Vagina (tissue), 2 donors: ENCODE measurements at regions not wholly inside any gene's neighbourhood (a gene's known extent, or its start where the extent isn't known, plus 50 kb on each side); places are given as distances from the start of the nearest gene placed in this dataset.
"Not testable (repeated sequence)": the region's sequence is repeated elsewhere in the genome, so short reads cannot be mapped to it uniquely, and the experiment has no call there.

ENCODE experiments used
- DNase-seq, 2 donors: peaks; one replicate each; pipeline ENCODE4 v3.0.0-alpha.2; 2017; ENCODE audit errors: extremely low spot score in 2 of 2
- H3K27ac ChIP-seq: fragments of 200-600 bp; sonication (generic); one replicate; pipeline ENCODE4 v1.5.1; 2019
- H3K27me3 ChIP-seq: fragments of 200-600 bp; sonication (generic); one replicate; pipeline ENCODE4 v1.5.1; 2019
- H3K36me3 ChIP-seq, 2 donors: fragments of 200-600 bp; sonication (generic); one replicate each; pipeline ENCODE4 v1.5.1; 2017 to 2019
- H3K4me1 ChIP-seq: fragments of 200-600 bp; sonication (generic); one replicate; pipeline ENCODE4 v1.5.1; 2019
- H3K4me3 ChIP-seq, 2 donors: fragments of 200-600 bp; sonication (generic); 1 replicate in 1 of 2; 2 replicates in 1 of 2; pipeline ENCODE4 v1.5.1; 2016 to 2019
- H3K9me3 ChIP-seq: fragments of 200-600 bp; sonication (generic); one replicate; pipeline ENCODE4 v1.5.1; 2019
- POLR2A ChIP-seq, 2 donors: fragments of 450-650 bp; IDR thresholded peaks; one replicate each; pipeline ENCODE4 v1.6.1; 2017; ENCODE audit warnings: antibody characterized with exemption in 2 of 2, mild to moderate bottlenecking in 2 of 2, moderate library complexity in 2 of 2
- POLR2AphosphoS5 ChIP-seq, 2 donors: sonication (generic); formaldehyde crosslinking; IDR thresholded peaks; one replicate each; pipeline ENCODE4 v1.9.0; 2017; ENCODE audit warnings: antibody characterized with exemption in 2 of 2, mild to moderate bottlenecking in 2 of 2, low read depth in 1 of 2; ENCODE audit not compliant: insufficient read depth in 1 of 2
- intact Hi-C: fragments of 100-400 bp; cut with DNase I; formaldehyde crosslinking; loops from one replicate; pipeline ENCODE4 v1.15.1; 2023
- TF ChIP-seq, protein P1 (sequence below), 3 experiments: fragments of 450-650 bp in 2 of 3; fragments of 200-600 bp in 1 of 3; sonication (generic) in 1 of 3; IDR thresholded peaks; one replicate each; pipeline ENCODE4 v1.5.1; 2017 to 2019; ENCODE audit warnings: antibody characterized with exemption in 3 of 3, mild to moderate bottlenecking in 2 of 3, moderate library complexity in 2 of 3

DNA sequence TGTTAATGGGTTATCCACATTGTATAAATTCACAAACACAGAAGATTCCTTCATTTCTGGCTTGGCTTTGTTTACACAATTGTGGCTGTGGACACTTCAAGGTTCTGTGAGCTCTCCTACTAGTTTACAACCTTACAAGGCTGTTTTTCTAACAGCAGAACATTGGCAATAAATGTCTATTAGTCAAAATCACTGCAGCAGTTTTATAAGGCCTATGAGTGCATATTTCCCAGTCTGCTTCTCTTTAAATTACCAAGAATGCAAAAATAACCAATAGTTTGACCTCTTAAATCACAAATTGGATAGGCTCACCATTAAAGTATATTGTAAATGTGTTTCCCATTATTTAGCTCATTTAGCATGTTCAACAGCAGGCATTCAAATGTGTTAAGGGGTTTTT is 239.2 kb downstream of the DKK2 start:
- Histone ChIP-seq H3K4me1 (no peaks in the 10 kb centered on the region), H3K27me3 (no peaks in the 10 kb centered on the region), H3K27ac (no peak overlapping the region), H3K4me3 (no peak overlapping the region), H3K36me3 (no peaks in the 10 kb centered on the region), H3K9me3 (no peaks in the 10 kb centered on the region)
- intact Hi-C loops, result no loop called here
- TF ChIP-seq POLR2A (IDR thresholded peaks at IDR 0.05) (no peak), POLR2AphosphoS5 (IDR thresholded peaks at IDR 0.05; ENCODE audit: insufficient read depth in 1 of 2, low read depth in 1 of 2) (no peak)
- TF ChIP-seq, protein P1, sequence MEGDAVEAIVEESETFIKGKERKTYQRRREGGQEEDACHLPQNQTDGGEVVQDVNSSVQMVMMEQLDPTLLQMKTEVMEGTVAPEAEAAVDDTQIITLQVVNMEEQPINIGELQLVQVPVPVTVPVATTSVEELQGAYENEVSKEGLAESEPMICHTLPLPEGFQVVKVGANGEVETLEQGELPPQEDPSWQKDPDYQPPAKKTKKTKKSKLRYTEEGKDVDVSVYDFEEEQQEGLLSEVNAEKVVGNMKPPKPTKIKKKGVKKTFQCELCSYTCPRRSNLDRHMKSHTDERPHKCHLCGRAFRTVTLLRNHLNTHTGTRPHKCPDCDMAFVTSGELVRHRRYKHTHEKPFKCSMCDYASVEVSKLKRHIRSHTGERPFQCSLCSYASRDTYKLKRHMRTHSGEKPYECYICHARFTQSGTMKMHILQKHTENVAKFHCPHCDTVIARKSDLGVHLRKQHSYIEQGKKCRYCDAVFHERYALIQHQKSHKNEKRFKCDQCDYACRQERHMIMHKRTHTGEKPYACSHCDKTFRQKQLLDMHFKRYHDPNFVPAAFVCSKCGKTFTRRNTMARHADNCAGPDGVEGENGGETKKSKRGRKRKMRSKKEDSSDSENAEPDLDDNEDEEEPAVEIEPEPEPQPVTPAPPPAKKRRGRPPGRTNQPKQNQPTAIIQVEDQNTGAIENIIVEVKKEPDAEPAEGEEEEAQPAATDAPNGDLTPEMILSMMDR (IDR thresholded peaks at IDR 0.05), result no peak
- DNase-seq, result no peak

DNA sequence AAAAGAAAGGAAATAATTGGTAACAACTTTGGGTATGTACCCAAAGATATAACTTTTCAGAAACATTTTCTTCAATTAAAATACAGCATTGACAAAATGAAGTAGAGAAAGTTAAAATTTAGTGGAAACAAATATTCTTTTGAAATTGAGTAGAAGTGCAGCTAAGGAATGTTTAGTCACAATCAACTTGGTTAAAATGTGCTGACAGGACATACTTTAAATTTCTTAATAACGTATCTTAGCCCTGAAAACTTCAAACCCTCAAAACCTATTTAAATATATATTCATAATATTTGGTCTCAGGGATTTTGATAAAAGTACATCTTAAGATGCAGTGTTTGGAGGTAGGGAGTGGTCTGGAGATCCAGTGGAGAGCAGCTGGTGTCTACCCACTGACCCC is 240.8 kb downstream of the DKK2 start:
- H3K27me3 ChIP-seq, result no peaks in the 10 kb centered on the region
- TF ChIP-seq POLR2AphosphoS5 (IDR thresholded peaks at IDR 0.05; ENCODE audit: insufficient read depth in 1 of 2, low read depth in 1 of 2), result no peak
- TF ChIP-seq POLR2A (IDR thresholded peaks at IDR 0.05), result no peak
- TF ChIP-seq, protein P1 (IDR thresholded peaks at IDR 0.05), result no peak
- no peaks in the 10 kb centered on the region for H3K4me1 ChIP-seq
- no peaks in the 10 kb centered on the region for H3K36me3 ChIP-seq
- H3K9me3 ChIP-seq, result no peaks in the 10 kb centered on the region
- H3K4me3 ChIP-seq, result no peak overlapping the region
- intact Hi-C loops, result no loop called here
- no peak for DNase-seq
- H3K27ac ChIP-seq, result no peak overlapping the region

DNA sequence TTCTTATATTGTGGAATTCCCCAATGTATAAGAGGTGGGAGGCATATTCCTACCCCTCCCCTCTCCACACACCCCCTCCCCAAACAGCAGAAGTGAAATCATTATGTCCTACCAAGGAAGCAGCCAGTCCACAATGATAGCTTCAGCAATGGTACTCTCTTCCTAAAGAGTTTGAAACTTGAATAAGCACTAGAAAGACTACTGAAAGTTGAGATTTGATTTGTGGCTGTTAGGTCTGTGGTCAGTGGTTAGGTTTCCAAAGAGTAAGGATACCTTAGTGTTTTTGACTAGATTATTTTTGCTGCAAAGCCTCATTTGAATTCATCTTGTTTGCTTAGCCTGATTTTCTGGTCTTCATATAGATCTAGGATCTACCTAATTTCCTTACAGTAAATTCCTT is 242.2 kb downstream of the DKK2 start:
- TF ChIP-seq POLR2AphosphoS5 (IDR thresholded peaks at IDR 0.05; ENCODE audit: insufficient read depth in 1 of 2, low read depth in 1 of 2), result no peak
- TF ChIP-seq, protein P1 (IDR thresholded peaks at IDR 0.05), result no peak
- no peak for TF ChIP-seq POLR2A (IDR thresholded peaks at IDR 0.05)
- Histone ChIP-seq H3K4me3 (no peak overlapping the region), H3K9me3 (no peaks in the 10 kb centered on the region), H3K4me1 (no peaks in the 10 kb centered on the region), H3K27me3 (no peaks in the 10 kb centered on the region), H3K27ac (no peak overlapping the region), H3K36me3 (no peaks in the 10 kb centered on the region)
- no peak for DNase-seq
- intact Hi-C loops, result no loop called here

DNA sequence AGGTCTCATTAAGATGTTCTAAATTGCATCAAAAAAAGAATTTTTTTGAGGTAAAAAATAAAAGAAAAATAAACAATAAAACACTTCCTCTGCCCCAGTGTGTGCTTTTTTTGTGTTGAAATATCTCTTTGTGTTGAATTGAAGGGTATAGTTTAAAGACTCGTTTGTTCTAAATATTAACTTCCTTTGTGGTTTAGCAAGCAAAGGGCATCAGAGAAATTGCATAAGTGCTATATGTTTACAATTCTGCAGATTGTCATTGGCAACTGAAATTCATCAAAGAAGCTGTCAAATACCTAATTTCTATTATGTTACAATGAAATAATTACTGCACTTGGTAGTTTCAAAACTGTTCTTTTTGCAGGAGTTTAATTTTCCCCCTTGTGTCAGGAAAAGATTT is 260.5 kb downstream of the DKK2 start:
- Histone ChIP-seq H3K36me3 (no peaks in the 10 kb centered on the region), H3K27me3 (no peaks in the 10 kb centered on the region), H3K27ac (no peak overlapping the region), H3K4me3 (no peak overlapping the region), H3K4me1 (no peaks in the 10 kb centered on the region), H3K9me3 (no peaks in the 10 kb centered on the region)
- intact Hi-C loops, result no loop called here
- DNase-seq, result no peak
- TF ChIP-seq POLR2AphosphoS5 (IDR thresholded peaks at IDR 0.05; ENCODE audit: insufficient read depth in 1 of 2, low read depth in 1 of 2) (no peak), POLR2A (IDR thresholded peaks at IDR 0.05) (no peak)
- TF ChIP-seq, protein P1 (IDR thresholded peaks at IDR 0.05), result no peak

DNA sequence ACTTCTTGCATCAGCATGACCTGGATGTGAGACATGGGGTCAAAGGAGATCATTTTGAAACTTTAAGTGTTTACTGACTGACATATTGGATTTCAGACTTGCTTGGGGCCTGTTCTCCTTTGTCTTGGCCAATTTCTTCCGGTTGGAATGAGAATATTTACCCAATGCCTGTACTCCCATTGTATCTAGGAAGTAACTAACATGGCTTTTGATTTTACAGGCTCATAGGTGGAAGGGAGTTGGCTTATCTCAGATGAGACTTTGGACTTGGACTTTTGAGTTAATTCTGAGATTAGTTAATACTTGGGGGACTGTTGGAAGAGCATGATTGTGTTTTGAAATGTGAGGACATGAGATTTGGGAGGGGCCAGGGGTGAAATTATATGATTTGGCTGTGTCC is 262.1 kb downstream of the DKK2 start:
- DNase-seq, H3K36me3 ChIP-seq, H3K27me3 ChIP-seq, intact Hi-C loops, H3K4me3 ChIP-seq, H3K9me3 ChIP-seq, H3K4me1 ChIP-seq, H3K27ac ChIP-seq: not testable (repeated sequence)
